ENCODE measurements at regions not wholly inside any gene's neighbourhood (a gene's known extent, or its start where the extent isn't known, plus 50 kb on each side); places are given as distances from the start of the nearest gene placed in this dataset.

DNA sequence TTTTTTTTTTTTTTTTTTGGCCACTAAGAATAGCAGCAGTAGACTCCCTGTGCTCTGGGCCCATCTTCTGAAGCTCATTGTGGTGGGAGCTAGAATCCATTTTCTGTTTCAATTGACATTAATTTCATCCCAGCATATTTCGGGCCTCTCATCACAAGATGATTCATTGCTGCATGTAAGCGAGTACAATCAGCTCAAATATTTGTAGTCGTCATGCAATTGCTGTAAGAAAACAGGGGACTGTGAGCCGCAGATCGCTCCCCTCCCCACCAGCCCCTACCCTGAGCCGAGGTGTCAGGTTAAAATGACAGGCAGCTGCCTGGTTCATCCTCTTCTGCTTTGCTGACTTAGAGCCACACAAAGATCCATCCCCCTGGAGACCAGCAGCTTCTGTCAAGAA is 358.8 kb upstream of the CDH5 start:
- H3K4me1 ChIP-seq = peaks cover 0 to 14% (median 0%) of the 10 kb centered on the region in 9 donors
- no peak for TF ChIP-seq CTCF (IDR thresholded peaks at IDR 0.05)
- DNase-seq = no peak
- H3K4me3 ChIP-seq = no peak overlapping the region
- no peaks in the 10 kb centered on the region for H3K9me3 ChIP-seq
- intact Hi-C loops (cut with DNase I) = no loop called here
- no peaks in the 10 kb centered on the region for H3K27me3 ChIP-seq
- 65 to 79% methylated on average over 6 of the region's 6 CpGs for WGBS, 2 donors
- no peak overlapping the region for H3K27ac ChIP-seq
- no peak for ATAC-seq
- no peaks in the 10 kb centered on the region for H3K36me3 ChIP-seq

- no peak overlapping the region for H3K4me3 ChIP-seq
- no peaks in the 10 kb centered on the region for H3K36me3 ChIP-seq
- no peaks in the 10 kb centered on the region for H3K9me3 ChIP-seq
- intact Hi-C loops (cut with DNase I) = no loop called here
- no peak overlapping the region for H3K27ac ChIP-seq
- DNase-seq = no peak
- ATAC-seq = peak in 2 of 8 donors; percentile 37 to 64
- H3K4me1 ChIP-seq = peaks cover 0 to 14% (median 0%) of the 10 kb centered on the region in 9 donors
- H3K27me3 ChIP-seq = no peaks in the 10 kb centered on the region
- no peak for TF ChIP-seq CTCF (IDR thresholded peaks at IDR 0.05)
- 54 to 59% methylated on average over 9 of the region's 9 CpGs for WGBS, 2 donors
Measured at GRCh38 chr16:66006485-66006884, 360.0 kb upstream of the CDH5 start.

DNA sequence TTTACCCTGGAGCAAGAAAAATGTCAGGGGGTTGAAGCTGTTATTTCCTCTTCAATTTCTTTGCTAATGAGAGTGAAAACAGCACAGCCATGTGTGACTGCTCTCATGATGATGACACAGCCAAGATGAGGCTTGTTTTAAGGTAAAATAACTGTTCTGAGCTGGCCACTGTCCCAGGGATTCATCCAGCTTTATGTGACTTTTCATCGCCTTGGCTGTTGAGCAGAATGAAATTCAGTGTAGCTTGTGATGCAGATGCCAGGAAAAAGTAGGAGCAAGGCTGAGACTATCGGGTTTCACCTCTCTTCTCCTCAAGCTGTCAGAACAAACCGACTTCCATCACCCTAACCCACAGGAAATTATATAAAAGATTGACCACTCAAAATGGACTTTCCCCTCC is 361.8 kb upstream of the CDH5 start:
- Histone ChIP-seq H3K4me3 (no peak overlapping the region), H3K4me1 (peaks cover 0 to 14% (median 0%) of the 10 kb centered on the region in 9 donors), H3K27me3 (no peaks in the 10 kb centered on the region), H3K36me3 (no peaks in the 10 kb centered on the region), H3K9me3 (no peaks in the 10 kb centered on the region), H3K27ac (no peak overlapping the region)
- intact Hi-C loops (cut with DNase I) = no loop called here
- no peak for DNase-seq
- no peak for TF ChIP-seq CTCF (IDR thresholded peaks at IDR 0.05)
- 78 to 79% methylated on average over 3 of the region's 3 CpGs for WGBS, 2 donors
- no peak for ATAC-seq

GRCh38 chr16:66003201-66003600 is 363.3 kb upstream of the CDH5 start:
- no peak for ATAC-seq

More at GRCh38 chr16:66003201-66003600, 363.3 kb upstream of the CDH5 start:
- intact Hi-C loops (cut with DNase I) = no loop called here
- Histone ChIP-seq H3K36me3 (no peaks in the 10 kb centered on the region), H3K27ac (no peak overlapping the region), H3K4me3 (no peak overlapping the region), H3K27me3 (no peaks in the 10 kb centered on the region), H3K9me3 (no peaks in the 10 kb centered on the region), H3K4me1 (peaks cover 0 to 14% (median 0%) of the 10 kb centered on the region in 9 donors)
- 93 to 94% methylated on average over 2 of the region's 2 CpGs for WGBS, 2 donors
- DNase-seq = no peak
- TF ChIP-seq CTCF (IDR thresholded peaks at IDR 0.05) = no peak
